Esophagus muscularis mucosa (tissue), 3 donors: ENCODE measurements at regions not wholly inside any gene's neighbourhood (a gene's known extent, or its start where the extent isn't known, plus 50 kb on each side); places are given as distances from the start of the nearest gene placed in this dataset.

ENCODE experiments used
- POLR2A ChIP-seq: fragments of 450-650 bp; IDR thresholded peaks from one replicate; pipeline ENCODE4 v1.6.1; 2017; ENCODE audit warnings: antibody characterized with exemption, moderate library complexity, mild to moderate bottlenecking, low read depth
- POLR2AphosphoS5 ChIP-seq, 2 donors: sonication (generic); formaldehyde crosslinking; IDR thresholded peaks; one replicate each; pipeline ENCODE4 v1.6.1; 2017; ENCODE audit warnings: antibody characterized with exemption in 2 of 2
- TF ChIP-seq, protein P1 (sequence below), 3 experiments: fragments of 200-600 bp in 2 of 3; fragments of 450-650 bp in 1 of 3; sonication (generic) in 2 of 3; IDR thresholded peaks; one replicate each; pipeline ENCODE4 v1.5.1; 2017 to 2019; ENCODE audit warnings: antibody characterized with exemption in 3 of 3, mild to moderate bottlenecking in 2 of 3, moderate library complexity in 1 of 3

DNA sequence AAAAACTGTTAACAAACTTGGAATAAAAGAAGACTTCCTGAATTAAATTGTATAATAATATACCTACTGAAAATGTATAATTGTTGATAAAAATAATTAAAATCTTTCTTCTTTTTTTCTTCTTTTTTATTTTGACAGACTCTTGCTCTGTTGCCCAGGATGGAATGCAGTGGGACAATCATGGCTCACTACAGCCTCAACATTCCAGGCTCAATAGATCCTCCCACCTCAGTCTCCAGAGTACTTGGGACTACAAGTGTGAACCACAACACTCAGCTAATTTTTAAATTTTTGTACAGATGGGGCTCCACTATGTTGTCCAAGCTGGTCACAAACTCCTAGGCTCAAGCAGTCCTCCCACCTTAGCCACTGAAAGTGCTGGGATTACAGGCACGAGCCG lies 1063.8 kb upstream of the CNTN5 start:
- TF ChIP-seq, protein P1, sequence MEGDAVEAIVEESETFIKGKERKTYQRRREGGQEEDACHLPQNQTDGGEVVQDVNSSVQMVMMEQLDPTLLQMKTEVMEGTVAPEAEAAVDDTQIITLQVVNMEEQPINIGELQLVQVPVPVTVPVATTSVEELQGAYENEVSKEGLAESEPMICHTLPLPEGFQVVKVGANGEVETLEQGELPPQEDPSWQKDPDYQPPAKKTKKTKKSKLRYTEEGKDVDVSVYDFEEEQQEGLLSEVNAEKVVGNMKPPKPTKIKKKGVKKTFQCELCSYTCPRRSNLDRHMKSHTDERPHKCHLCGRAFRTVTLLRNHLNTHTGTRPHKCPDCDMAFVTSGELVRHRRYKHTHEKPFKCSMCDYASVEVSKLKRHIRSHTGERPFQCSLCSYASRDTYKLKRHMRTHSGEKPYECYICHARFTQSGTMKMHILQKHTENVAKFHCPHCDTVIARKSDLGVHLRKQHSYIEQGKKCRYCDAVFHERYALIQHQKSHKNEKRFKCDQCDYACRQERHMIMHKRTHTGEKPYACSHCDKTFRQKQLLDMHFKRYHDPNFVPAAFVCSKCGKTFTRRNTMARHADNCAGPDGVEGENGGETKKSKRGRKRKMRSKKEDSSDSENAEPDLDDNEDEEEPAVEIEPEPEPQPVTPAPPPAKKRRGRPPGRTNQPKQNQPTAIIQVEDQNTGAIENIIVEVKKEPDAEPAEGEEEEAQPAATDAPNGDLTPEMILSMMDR (IDR thresholded peaks at IDR 0.05), result no peak
- TF ChIP-seq POLR2AphosphoS5 (IDR thresholded peaks at IDR 0.05), result no peak
- no peak for TF ChIP-seq POLR2A
